ENCODE measurements at regions not wholly inside any gene's neighbourhood (a gene's known extent, or its start where the extent isn't known, plus 50 kb on each side); places are given as distances from the start of the nearest gene placed in this dataset.

DNA sequence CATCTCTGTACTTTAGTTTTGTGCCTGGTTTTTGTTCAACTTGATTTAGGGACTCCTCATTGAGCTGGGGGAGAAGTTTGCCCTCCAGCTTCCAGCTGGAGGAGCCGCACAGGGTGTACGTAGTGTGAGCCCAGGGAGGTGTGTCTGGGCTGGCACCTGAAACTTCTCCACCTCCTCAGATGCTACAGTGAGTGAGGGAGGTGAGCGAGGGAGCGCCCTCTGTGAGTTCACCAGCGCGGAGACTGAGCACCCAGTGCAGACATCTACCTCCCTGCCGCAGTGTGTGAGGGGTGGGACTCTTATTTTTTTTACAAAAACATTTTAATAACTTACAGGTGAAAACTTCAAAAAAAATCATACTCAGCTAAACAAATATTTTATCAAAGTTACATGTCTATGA, 204.2 kb upstream of the HS6ST1 start:
- Histone ChIP-seq H3K4me3 (ENCODE audit: low read depth, low read length) (no peak overlapping the region), H3K4me1 (ENCODE audit: control insufficient read depth, insufficient read depth, low read length, poor library complexity, severe bottlenecking) (no peaks in the 10 kb centered on the region), H3K27ac (ENCODE audit: insufficient read depth, low read length, poor library complexity, severe bottlenecking) (no peak overlapping the region), H3K9me3 (ENCODE audit: control insufficient read depth in 2 of 2, low read length in 2 of 2) (no peaks in the 10 kb centered on the region), H3K27me3 (ENCODE audit: control insufficient read depth, insufficient read depth, low read length) (no peaks in the 10 kb centered on the region), H3K36me3 (ENCODE audit: control insufficient read depth, insufficient read depth, low read length) (no peaks in the 10 kb centered on the region)
- Mint-ChIP-seq H3K4me1 (no peaks in the 10 kb centered on the region), H3K27ac (peak overlapping the region in 1 of 3 donors; percentile 65), H3K4me3 (no peak overlapping the region), H3K36me3 (no peaks in the 10 kb centered on the region), H3K27me3 (peaks cover 6% of the 10 kb centered on the region), H3K9me3 (peaks cover 0 to 7% (median 0%) of the 10 kb centered on the region in 7 donors)
- no peak for ATAC-seq (ENCODE audit: low read depth in 2 of 2)
- DNase-seq, result no peak

DNA sequence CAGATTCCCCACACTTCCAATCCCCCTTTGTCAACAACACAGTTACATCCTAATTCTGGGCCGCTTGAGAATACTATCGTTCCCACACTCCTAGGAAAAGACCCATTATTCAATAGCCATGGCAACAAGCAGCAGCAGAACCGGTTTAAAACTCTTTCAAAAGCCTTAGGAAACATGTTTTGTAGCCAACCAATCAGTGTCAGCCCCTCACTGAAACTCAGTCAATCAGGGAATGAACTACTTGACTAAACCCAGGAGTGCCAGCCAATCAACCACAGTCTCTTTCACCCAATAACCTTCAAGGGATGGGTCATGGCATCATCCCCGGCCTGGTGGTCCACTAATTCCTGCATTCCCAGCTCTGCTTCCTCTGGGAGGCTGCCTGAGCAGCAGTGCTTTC, 204.8 kb upstream of the HS6ST1 start:
- H3K27me3 Mint-ChIP-seq, result peaks cover 6% of the 10 kb centered on the region
- H3K36me3 Mint-ChIP-seq, result no peaks in the 10 kb centered on the region
- H3K27me3 ChIP-seq (ENCODE audit: control insufficient read depth, insufficient read depth, low read length), result no peaks in the 10 kb centered on the region
- no peak overlapping the region for H3K4me3 Mint-ChIP-seq
- ATAC-seq (ENCODE audit: low read depth in 2 of 2) (no peak), DNase-seq (no peak)
- no peak overlapping the region for H3K4me3 ChIP-seq (ENCODE audit: low read depth, low read length)
- H3K36me3 ChIP-seq (ENCODE audit: control insufficient read depth, insufficient read depth, low read length), result no peaks in the 10 kb centered on the region
- no peaks in the 10 kb centered on the region for H3K9me3 ChIP-seq (ENCODE audit: control insufficient read depth in 2 of 2, low read length in 2 of 2)
- H3K4me1 ChIP-seq (ENCODE audit: control insufficient read depth, insufficient read depth, low read length, poor library complexity, severe bottlenecking), result no peaks in the 10 kb centered on the region
- H3K4me1 Mint-ChIP-seq, result no peaks in the 10 kb centered on the region
- H3K27ac ChIP-seq (ENCODE audit: insufficient read depth, low read length, poor library complexity, severe bottlenecking), result no peak overlapping the region
- H3K9me3 Mint-ChIP-seq, result peaks cover 0 to 7% (median 0%) of the 10 kb centered on the region in 7 donors
- no peak overlapping the region for H3K27ac Mint-ChIP-seq

DNA sequence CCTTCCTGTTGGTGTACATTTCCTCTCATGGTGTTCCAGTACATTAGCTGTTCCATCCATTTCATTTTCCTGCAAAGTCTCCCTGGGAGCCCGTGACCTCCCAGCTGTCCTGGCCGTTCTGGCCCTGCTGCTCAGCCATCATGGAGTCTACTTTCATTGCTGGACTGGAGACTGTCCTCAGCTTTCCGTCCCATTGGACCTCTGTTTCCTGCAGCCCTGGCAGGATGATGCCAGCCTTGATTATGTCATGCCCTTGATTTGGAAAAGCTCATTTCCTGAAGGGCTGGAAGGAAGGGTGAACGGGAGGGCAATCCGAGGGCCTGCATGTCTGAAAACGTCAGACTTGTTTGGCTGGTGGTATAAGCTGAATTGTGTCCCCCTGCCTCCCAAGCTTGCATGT, 205.5 kb upstream of the HS6ST1 start:
- Histone ChIP-seq H3K27ac (ENCODE audit: insufficient read depth, low read length, poor library complexity, severe bottlenecking) (no peak overlapping the region), H3K9me3 (ENCODE audit: control insufficient read depth in 2 of 2, low read length in 2 of 2) (no peaks in the 10 kb centered on the region), H3K4me3 (ENCODE audit: low read depth, low read length) (no peak overlapping the region), H3K36me3 (ENCODE audit: control insufficient read depth, insufficient read depth, low read length) (no peaks in the 10 kb centered on the region), H3K27me3 (ENCODE audit: control insufficient read depth, insufficient read depth, low read length) (no peaks in the 10 kb centered on the region), H3K4me1 (ENCODE audit: control insufficient read depth, insufficient read depth, low read length, poor library complexity, severe bottlenecking) (no peaks in the 10 kb centered on the region)
- Mint-ChIP-seq H3K9me3 (peaks cover 0 to 7% (median 0%) of the 10 kb centered on the region in 7 donors), H3K4me3 (no peak overlapping the region), H3K27me3 (peaks cover 6% of the 10 kb centered on the region), H3K36me3 (no peaks in the 10 kb centered on the region), H3K27ac (no peak overlapping the region), H3K4me1 (no peaks in the 10 kb centered on the region)
- ATAC-seq (ENCODE audit: low read depth in 2 of 2) (no peak), DNase-seq (no peak)

DNA sequence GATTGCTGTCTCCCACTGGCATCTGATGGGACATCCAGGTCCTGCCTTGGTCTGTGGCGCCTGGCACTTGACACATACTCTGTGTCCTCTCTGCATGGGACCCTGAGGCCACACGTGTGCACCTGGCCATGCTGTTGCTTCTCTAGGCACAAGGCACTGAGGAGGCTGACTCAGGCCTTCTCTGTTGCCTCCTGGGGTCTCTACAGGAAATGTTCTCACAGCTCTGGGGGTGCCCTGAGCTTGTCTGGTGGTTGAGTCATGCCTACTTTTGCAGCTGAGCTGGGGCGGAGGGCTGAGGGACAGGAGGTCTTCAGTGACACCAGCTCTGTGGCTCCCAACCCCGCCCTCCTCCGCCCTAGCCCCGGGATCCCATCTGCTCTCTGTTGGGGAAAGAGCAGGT, 207.0 kb upstream of the HS6ST1 start:
- Histone ChIP-seq H3K27ac (ENCODE audit: insufficient read depth, low read length, poor library complexity, severe bottlenecking) (no peak overlapping the region), H3K4me3 (ENCODE audit: low read depth, low read length) (no peak overlapping the region), H3K4me1 (ENCODE audit: control insufficient read depth, insufficient read depth, low read length, poor library complexity, severe bottlenecking) (no peaks in the 10 kb centered on the region), H3K27me3 (ENCODE audit: control insufficient read depth, insufficient read depth, low read length) (no peaks in the 10 kb centered on the region), H3K36me3 (ENCODE audit: control insufficient read depth, insufficient read depth, low read length) (no peaks in the 10 kb centered on the region), H3K9me3 (ENCODE audit: control insufficient read depth in 2 of 2, low read length in 2 of 2) (no peaks in the 10 kb centered on the region)
- DNase-seq, result no peak
- Mint-ChIP-seq H3K9me3 (peaks cover 0 to 7% (median 0%) of the 10 kb centered on the region in 7 donors), H3K4me3 (no peak overlapping the region), H3K27ac (no peak overlapping the region), H3K4me1 (no peaks in the 10 kb centered on the region), H3K27me3 (peaks cover under 1% of the 10 kb centered on the region), H3K36me3 (no peaks in the 10 kb centered on the region)
- no peak for ATAC-seq (ENCODE audit: low read depth in 2 of 2)

DNA sequence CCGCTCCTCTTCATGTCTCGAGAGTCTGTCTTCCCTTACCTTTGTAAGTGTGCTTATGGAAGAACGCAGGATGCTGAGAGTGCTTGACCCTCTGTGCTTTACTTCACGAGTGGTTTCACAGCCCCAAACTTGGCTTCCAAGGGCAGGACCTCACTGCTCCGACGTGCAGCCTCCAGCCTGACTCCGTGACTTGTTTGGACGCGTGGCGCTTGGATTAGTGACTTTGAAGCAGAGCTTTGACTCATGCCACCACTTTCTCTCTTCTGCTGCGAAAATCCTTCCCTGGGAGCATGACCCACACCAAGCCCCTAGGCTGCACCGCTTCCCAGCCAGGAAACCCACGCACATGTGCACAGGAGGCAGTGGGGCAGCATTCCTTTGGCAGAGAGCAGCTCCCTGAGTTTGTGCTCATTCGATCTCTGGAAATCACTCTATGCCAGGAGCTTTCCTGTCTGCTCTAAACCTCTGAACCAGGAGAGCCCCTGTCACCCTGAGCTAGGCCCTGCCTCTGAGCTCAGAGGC, 207.8 kb upstream of the HS6ST1 start:
- no peaks in the 10 kb centered on the region for H3K9me3 ChIP-seq (ENCODE audit: control insufficient read depth in 2 of 2, low read length in 2 of 2)
- no peaks in the 10 kb centered on the region for H3K27me3 ChIP-seq (ENCODE audit: control insufficient read depth, insufficient read depth, low read length)
- H3K36me3 Mint-ChIP-seq, result no peaks in the 10 kb centered on the region
- no peaks in the 10 kb centered on the region for H3K36me3 ChIP-seq (ENCODE audit: control insufficient read depth, insufficient read depth, low read length)
- ATAC-seq (ENCODE audit: low read depth in 2 of 2) (no peak), DNase-seq (no peak)
- no peak overlapping the region for H3K4me3 ChIP-seq (ENCODE audit: low read depth, low read length)
- no peak overlapping the region for H3K27ac Mint-ChIP-seq
- no peak overlapping the region for H3K27ac ChIP-seq (ENCODE audit: insufficient read depth, low read length, poor library complexity, severe bottlenecking)
- no peaks in the 10 kb centered on the region for H3K4me1 ChIP-seq (ENCODE audit: control insufficient read depth, insufficient read depth, low read length, poor library complexity, severe bottlenecking)
- no peaks in the 10 kb centered on the region for H3K4me1 Mint-ChIP-seq
- H3K9me3 Mint-ChIP-seq, result peaks cover 0 to 7% (median 0%) of the 10 kb centered on the region in 7 donors
- no peak overlapping the region for H3K4me3 Mint-ChIP-seq
- no peaks in the 10 kb centered on the region for H3K27me3 Mint-ChIP-seq

DNA sequence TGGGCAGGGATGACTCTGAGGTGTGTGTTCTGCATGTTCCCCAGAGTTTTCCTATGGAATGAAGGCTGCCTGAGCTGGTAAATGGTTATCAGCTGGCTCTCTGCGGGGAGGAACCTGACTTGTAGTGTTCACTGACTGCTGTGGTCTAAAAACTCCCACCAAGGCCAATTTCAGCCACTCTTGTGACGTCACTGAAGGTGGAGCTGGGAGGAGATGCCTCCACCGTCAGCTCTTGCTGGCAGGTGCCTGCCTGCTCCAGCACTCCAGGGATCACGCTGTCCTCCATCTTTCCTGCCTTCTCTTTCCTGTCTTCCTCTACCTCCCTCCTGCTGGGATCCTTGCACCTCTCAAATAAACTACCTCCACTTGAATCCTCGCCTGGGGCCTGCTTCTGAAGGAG, 209.5 kb upstream of the HS6ST1 start:
- Histone ChIP-seq H3K9me3 (ENCODE audit: control insufficient read depth in 2 of 2, low read length in 2 of 2) (no peaks in the 10 kb centered on the region), H3K4me3 (ENCODE audit: low read depth, low read length) (no peak overlapping the region), H3K27ac (ENCODE audit: insufficient read depth, low read length, poor library complexity, severe bottlenecking) (no peak overlapping the region), H3K36me3 (ENCODE audit: control insufficient read depth, insufficient read depth, low read length) (no peaks in the 10 kb centered on the region), H3K4me1 (ENCODE audit: control insufficient read depth, insufficient read depth, low read length, poor library complexity, severe bottlenecking) (no peaks in the 10 kb centered on the region), H3K27me3 (ENCODE audit: control insufficient read depth, insufficient read depth, low read length) (no peaks in the 10 kb centered on the region)
- no peaks in the 10 kb centered on the region for H3K27me3 Mint-ChIP-seq
- ATAC-seq (ENCODE audit: low read depth in 2 of 2) (no peak), DNase-seq (no peak)
- H3K4me3 Mint-ChIP-seq, result no peak overlapping the region
- no peaks in the 10 kb centered on the region for H3K36me3 Mint-ChIP-seq
- peaks cover 0 to 7% (median 0%) of the 10 kb centered on the region in 7 donors for H3K9me3 Mint-ChIP-seq
- no peak overlapping the region for H3K27ac Mint-ChIP-seq
- H3K4me1 Mint-ChIP-seq, result no peaks in the 10 kb centered on the region

DNA sequence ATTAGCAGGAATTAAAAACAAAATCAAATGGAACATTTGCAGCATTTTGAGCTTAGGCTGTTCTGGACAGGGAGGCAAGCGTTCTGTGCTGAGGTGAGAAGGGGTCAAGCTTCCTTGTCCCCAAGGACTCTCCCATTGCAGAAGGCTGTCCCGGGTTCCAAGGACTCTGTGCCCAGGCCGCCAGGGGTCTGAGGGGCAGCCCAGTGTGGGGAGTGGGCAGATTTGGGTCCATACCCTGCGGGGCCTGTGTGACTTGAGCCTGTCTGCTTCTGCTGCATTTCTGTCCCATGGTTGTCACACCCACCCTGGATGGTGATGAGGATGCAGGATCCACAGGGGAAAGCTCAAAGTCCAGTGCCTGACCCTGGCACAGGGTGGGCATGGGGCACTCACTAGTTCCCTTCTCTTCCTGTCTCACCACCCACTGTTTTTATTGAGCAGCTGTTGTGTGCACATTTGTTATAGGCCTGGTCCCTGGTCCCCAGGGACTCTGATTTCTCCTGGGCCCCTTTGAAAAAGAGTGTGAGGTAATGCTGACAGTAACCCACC, 211.4 kb upstream of the HS6ST1 start:
- H3K36me3 ChIP-seq (ENCODE audit: control insufficient read depth, insufficient read depth, low read length), result no peaks in the 10 kb centered on the region
- H3K9me3 ChIP-seq (ENCODE audit: control insufficient read depth in 2 of 2, low read length in 2 of 2), result no peaks in the 10 kb centered on the region
- no peak overlapping the region for H3K27ac ChIP-seq (ENCODE audit: insufficient read depth, low read length, poor library complexity, severe bottlenecking)
- DNase-seq (no peak), ATAC-seq (ENCODE audit: low read depth in 2 of 2) (no peak)
- no peaks in the 10 kb centered on the region for H3K4me1 ChIP-seq (ENCODE audit: control insufficient read depth, insufficient read depth, low read length, poor library complexity, severe bottlenecking)
- H3K4me3 ChIP-seq (ENCODE audit: low read depth, low read length), result no peak overlapping the region
- no peaks in the 10 kb centered on the region for H3K36me3 Mint-ChIP-seq
- peaks cover 0 to 5% (median 0%) of the 10 kb centered on the region in 7 donors for H3K9me3 Mint-ChIP-seq
- H3K27me3 ChIP-seq (ENCODE audit: control insufficient read depth, insufficient read depth, low read length), result peaks cover 2% of the 10 kb centered on the region
- H3K4me3 Mint-ChIP-seq, result no peak overlapping the region
- H3K4me1 Mint-ChIP-seq, result no peaks in the 10 kb centered on the region
- no peaks in the 10 kb centered on the region for H3K27me3 Mint-ChIP-seq
- H3K27ac Mint-ChIP-seq, result no peak overlapping the region

DNA sequence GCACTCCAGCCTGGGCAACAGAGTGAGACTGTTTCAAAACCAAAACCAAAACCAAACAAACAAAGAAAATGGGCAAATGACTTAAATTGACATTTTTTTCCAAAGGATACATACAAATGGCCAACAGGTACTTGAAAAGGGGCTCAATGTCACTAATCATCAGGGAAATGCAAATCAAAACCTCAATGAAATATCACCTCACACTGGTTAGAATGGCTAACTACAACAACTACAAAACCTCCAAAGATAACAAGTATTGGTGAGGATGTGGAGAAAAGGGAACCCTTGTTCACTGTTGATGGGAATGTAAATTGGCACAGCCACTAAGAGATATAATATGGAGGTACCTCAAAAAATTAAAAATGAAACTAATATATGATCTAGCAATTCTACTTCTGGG, 213.2 kb upstream of the HS6ST1 start:
- H3K36me3 ChIP-seq (ENCODE audit: control insufficient read depth, insufficient read depth, low read length), result no peaks in the 10 kb centered on the region
- no peak for DNase-seq
- H3K27ac Mint-ChIP-seq, result no peak overlapping the region
- peaks cover 0 to 5% (median 0%) of the 10 kb centered on the region in 7 donors for H3K9me3 Mint-ChIP-seq
- H3K36me3 Mint-ChIP-seq, result no peaks in the 10 kb centered on the region
- H3K4me1 Mint-ChIP-seq, result no peaks in the 10 kb centered on the region
- no peak overlapping the region for H3K4me3 Mint-ChIP-seq
- no peaks in the 10 kb centered on the region for H3K4me1 ChIP-seq (ENCODE audit: control insufficient read depth, insufficient read depth, low read length, poor library complexity, severe bottlenecking)
- H3K27me3 Mint-ChIP-seq, result peaks cover 1% of the 10 kb centered on the region
- peaks cover 2% of the 10 kb centered on the region for H3K27me3 ChIP-seq (ENCODE audit: control insufficient read depth, insufficient read depth, low read length)
- no peak overlapping the region for H3K4me3 ChIP-seq (ENCODE audit: low read depth, low read length)
- no peak for ATAC-seq (ENCODE audit: low read depth in 2 of 2)
- H3K27ac ChIP-seq (ENCODE audit: insufficient read depth, low read length, poor library complexity, severe bottlenecking), result no peak overlapping the region
- H3K9me3 ChIP-seq (ENCODE audit: control insufficient read depth in 2 of 2, low read length in 2 of 2), result no peaks in the 10 kb centered on the region

Measured in CD4-positive, CD25-positive, alpha-beta regulatory T cell (primary cell).